SU-DHL-6 (cell line): ENCODE measurements at regions not wholly inside any gene's neighbourhood (a gene's known extent, or its start where the extent isn't known, plus 50 kb on each side); places are given as distances from the start of the nearest gene placed in this dataset.
"Not testable (repeated sequence)": the region's sequence is repeated elsewhere in the genome, so short reads cannot be mapped to it uniquely, and the experiment has no call there.

Source experiments
- H2AFZ ChIP-seq: fragments of 200-600 bp; sonication (generic); 2 replicates; pipeline ENCODE4 v1.6.1; 2014; ENCODE audit warnings: low read depth, mild to moderate bottlenecking, moderate library complexity, mixed read lengths, antibody characterized with exemption, low read length; ENCODE audit not compliant: severe bottlenecking
- H3F3A ChIP-seq: fragments of 200-600 bp; shearing (Covaris generic); 2 replicates; pipeline ENCODE4 v1.6.0; 2016; ENCODE audit warnings: antibody characterized with exemption, mild to moderate bottlenecking; ENCODE audit not compliant: insufficient read depth
- H3K27ac ChIP-seq: fragments of 200-600 bp; sonication (generic); 2 replicates; pipeline ENCODE4 v1.5.1; 2016; ENCODE audit warnings: low read depth, mild to moderate bottlenecking, low read length, moderate library complexity, mixed read lengths
- H3K27me3 ChIP-seq: fragments of 200-600 bp; sonication (generic), shearing (Covaris generic); 2 replicates; pipeline ENCODE4 v1.6.0; 2014; ENCODE audit warnings: mild to moderate bottlenecking, low read length
- H3K36me3 ChIP-seq: fragments of 200-600 bp; sonication (generic); 2 replicates; pipeline ENCODE4 v1.6.1; 2014; ENCODE audit warnings: mild to moderate bottlenecking, low read length, mixed read lengths
- H3K4me2 ChIP-seq: fragments of 300-600, 200-600 bp; shearing (Covaris generic), sonication (generic); 2 replicates; pipeline ENCODE4 v1.6.0; 2014; ENCODE audit warnings: low read length, low read depth, mild to moderate bottlenecking; ENCODE audit not compliant: poor library complexity, severe bottlenecking
- H3K4me3 ChIP-seq: fragments of 200-600 bp; sonication (generic); 2 replicates; pipeline ENCODE4 v1.5.1; 2014; ENCODE audit warnings: antibody characterized with exemption, low read length, mild to moderate bottlenecking, mixed read lengths; ENCODE audit not compliant: insufficient read depth, poor library complexity, severe bottlenecking
- H3K79me2 ChIP-seq: fragments of 200-600 bp; sonication (generic); 2 replicates; pipeline ENCODE4 v1.6.1; 2014; ENCODE audit warnings: mild to moderate bottlenecking, low read length, moderate library complexity; ENCODE audit not compliant: insufficient read depth
- H3K9ac ChIP-seq: fragments of 200-600 bp; sonication (generic); 2 replicates; pipeline ENCODE4 v1.7.0; 2014; ENCODE audit warnings: mild to moderate bottlenecking, low read length
- H3K9me2 ChIP-seq: fragments of 200-600 bp; sonication (generic); replicated peaks from 2 replicates; pipeline ENCODE4 v1.6.1; 2014; ENCODE audit warnings: low read length; ENCODE audit not compliant: insufficient read depth
- H3K9me3 ChIP-seq: fragments of 200-600 bp; sonication (generic); 2 replicates; pipeline ENCODE4 v1.6.1; 2014; ENCODE audit warnings: low read length, mixed read lengths; ENCODE audit not compliant: insufficient read depth
- H4K20me1 ChIP-seq: fragments of 200-600 bp; sonication (generic); 2 replicates; pipeline ENCODE4 v1.6.1; 2014; ENCODE audit warnings: low read depth, mild to moderate bottlenecking, antibody characterized with exemption, low read length, moderate library complexity, mixed read lengths
- EZH2phosphoT487 ChIP-seq: fragments of 200-600 bp; sonication (generic), shearing (Covaris generic); conservative IDR thresholded peaks from 2 replicates; pipeline ENCODE4 v1.6.1; 2018; ENCODE audit warnings: mild to moderate bottlenecking, antibody characterized with exemption, low read length, moderate library complexity, mixed read lengths
- TF ChIP-seq, protein P1 (sequence below): fragments of 200-600 bp; sonication (generic); IDR thresholded peaks from one replicate; pipeline ENCODE4 v1.5.1; 2017; ENCODE audit warnings: antibody characterized with exemption, mild to moderate bottlenecking, low read length, moderate library complexity; ENCODE audit not compliant: insufficient read depth, poor library complexity, severe bottlenecking

- no peaks in the 10 kb centered on the region for H3K79me2 ChIP-seq
- no peak overlapping the region for H3K27ac ChIP-seq
- no peak overlapping the region for H2AFZ ChIP-seq
- no peaks in the 10 kb centered on the region for H3F3A ChIP-seq
- no peaks in the 10 kb centered on the region for H3K9me2 ChIP-seq
- TF ChIP-seq EZH2phosphoT487: no peak
- TF ChIP-seq, protein P1, sequence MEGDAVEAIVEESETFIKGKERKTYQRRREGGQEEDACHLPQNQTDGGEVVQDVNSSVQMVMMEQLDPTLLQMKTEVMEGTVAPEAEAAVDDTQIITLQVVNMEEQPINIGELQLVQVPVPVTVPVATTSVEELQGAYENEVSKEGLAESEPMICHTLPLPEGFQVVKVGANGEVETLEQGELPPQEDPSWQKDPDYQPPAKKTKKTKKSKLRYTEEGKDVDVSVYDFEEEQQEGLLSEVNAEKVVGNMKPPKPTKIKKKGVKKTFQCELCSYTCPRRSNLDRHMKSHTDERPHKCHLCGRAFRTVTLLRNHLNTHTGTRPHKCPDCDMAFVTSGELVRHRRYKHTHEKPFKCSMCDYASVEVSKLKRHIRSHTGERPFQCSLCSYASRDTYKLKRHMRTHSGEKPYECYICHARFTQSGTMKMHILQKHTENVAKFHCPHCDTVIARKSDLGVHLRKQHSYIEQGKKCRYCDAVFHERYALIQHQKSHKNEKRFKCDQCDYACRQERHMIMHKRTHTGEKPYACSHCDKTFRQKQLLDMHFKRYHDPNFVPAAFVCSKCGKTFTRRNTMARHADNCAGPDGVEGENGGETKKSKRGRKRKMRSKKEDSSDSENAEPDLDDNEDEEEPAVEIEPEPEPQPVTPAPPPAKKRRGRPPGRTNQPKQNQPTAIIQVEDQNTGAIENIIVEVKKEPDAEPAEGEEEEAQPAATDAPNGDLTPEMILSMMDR: no peak
- no peak overlapping the region for H3K4me3 ChIP-seq
- H4K20me1 ChIP-seq: no peaks in the 10 kb centered on the region
- no peak overlapping the region for H3K4me2 ChIP-seq
- H3K9me3 ChIP-seq: no peaks in the 10 kb centered on the region
- no peaks in the 10 kb centered on the region for H3K27me3 ChIP-seq
- H3K9ac ChIP-seq: no peak overlapping the region
- no peaks in the 10 kb centered on the region for H3K36me3 ChIP-seq
These were observed 208.1 kb upstream of the ADGRL3 start for GRCh38 chr4:60992037-60992436.

GRCh38 chr4:61003301-61003700, 196.8 kb upstream of the ADGRL3 start:
- Histone ChIP-seq H3K27ac (no peak overlapping the region), H3K9me3 (no peaks in the 10 kb centered on the region), H4K20me1 (no peaks in the 10 kb centered on the region), H2AFZ (no peak overlapping the region), H3K9me2 (no peaks in the 10 kb centered on the region), H3K27me3 (no peaks in the 10 kb centered on the region), H3K4me2 (no peak overlapping the region), H3K4me3 (no peak overlapping the region), H3K9ac (no peak overlapping the region), H3K36me3 (no peaks in the 10 kb centered on the region), H3K79me2 (no peaks in the 10 kb centered on the region), H3F3A (no peaks in the 10 kb centered on the region)
- TF ChIP-seq EZH2phosphoT487: no peak
- TF ChIP-seq, protein P1: no peak

GRCh38 chr4:61004651-61005170, 195.4 kb upstream of the ADGRL3 start:
- Histone ChIP-seq H3K9me2 (no peaks in the 10 kb centered on the region), H3K9ac (no peak overlapping the region), H4K20me1 (no peaks in the 10 kb centered on the region), H3F3A (no peaks in the 10 kb centered on the region), H3K4me2 (no peak overlapping the region), H3K4me3 (no peak overlapping the region), H2AFZ (no peak overlapping the region), H3K36me3 (no peaks in the 10 kb centered on the region), H3K27me3 (no peaks in the 10 kb centered on the region), H3K9me3 (no peaks in the 10 kb centered on the region), H3K79me2 (no peaks in the 10 kb centered on the region), H3K27ac (no peak overlapping the region)
- no peak for TF ChIP-seq EZH2phosphoT487
- TF ChIP-seq, protein P1: no peak

DNA sequence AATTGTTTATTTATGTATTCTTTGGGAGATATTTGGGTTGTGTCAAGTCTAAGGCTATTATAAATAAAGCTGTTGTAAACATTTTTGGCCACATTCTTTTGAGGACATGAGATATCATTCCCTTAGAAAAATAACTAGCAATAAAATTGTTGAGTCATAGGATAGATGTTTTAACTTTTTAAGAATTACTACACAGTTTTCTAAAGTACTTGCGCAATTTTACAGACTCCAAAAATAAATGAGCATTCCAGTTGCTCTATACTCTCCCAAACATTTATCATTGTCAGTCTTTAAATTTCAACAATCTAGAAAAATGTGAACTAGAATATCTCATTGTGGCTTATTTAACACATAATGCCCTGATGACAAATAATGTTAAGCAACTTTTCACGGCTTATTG, 189.1 kb upstream of the ADGRL3 start:
- H4K20me1 ChIP-seq: no peaks in the 10 kb centered on the region

GRCh38 chr4:61011936-61012335, 188.2 kb upstream of the ADGRL3 start:
- not testable (repeated sequence) for H3K79me2 ChIP-seq, H3K27ac ChIP-seq, H3K4me2 ChIP-seq, H3K27me3 ChIP-seq, H3K9me3 ChIP-seq, H4K20me1 ChIP-seq, H3K4me3 ChIP-seq, H2AFZ ChIP-seq, H3F3A ChIP-seq, H3K9ac ChIP-seq, H3K36me3 ChIP-seq, H3K9me2 ChIP-seq

More for the DNA sequence above, 189.1 kb upstream of the ADGRL3 start:
- Histone ChIP-seq H3K27ac (no peak overlapping the region), H3F3A (no peaks in the 10 kb centered on the region), H3K36me3 (no peaks in the 10 kb centered on the region), H3K9me2 (no peaks in the 10 kb centered on the region), H3K27me3 (no peaks in the 10 kb centered on the region), H3K9ac (no peak overlapping the region), H3K4me3 (no peak overlapping the region), H2AFZ (no peak overlapping the region), H3K4me2 (no peak overlapping the region), H3K9me3 (no peaks in the 10 kb centered on the region), H3K79me2 (no peaks in the 10 kb centered on the region)
- TF ChIP-seq, protein P1: no peak
- TF ChIP-seq EZH2phosphoT487: no peak
